Superior temporal gyrus (tissue), 1 donor: ENCODE measurements at regions not wholly inside any gene's neighbourhood (a gene's known extent, or its start where the extent isn't known, plus 50 kb on each side); places are given as distances from the start of the nearest gene placed in this dataset.
"Not testable (repeated sequence)": the region's sequence is repeated elsewhere in the genome, so short reads cannot be mapped to it uniquely, and the experiment has no call there.

ENCODE experiments used
- DNase-seq: peaks from one replicate; pipeline ENCODE4 v3.0.0-alpha.2; 2016; ENCODE audit errors: extremely low spot score

DNA sequence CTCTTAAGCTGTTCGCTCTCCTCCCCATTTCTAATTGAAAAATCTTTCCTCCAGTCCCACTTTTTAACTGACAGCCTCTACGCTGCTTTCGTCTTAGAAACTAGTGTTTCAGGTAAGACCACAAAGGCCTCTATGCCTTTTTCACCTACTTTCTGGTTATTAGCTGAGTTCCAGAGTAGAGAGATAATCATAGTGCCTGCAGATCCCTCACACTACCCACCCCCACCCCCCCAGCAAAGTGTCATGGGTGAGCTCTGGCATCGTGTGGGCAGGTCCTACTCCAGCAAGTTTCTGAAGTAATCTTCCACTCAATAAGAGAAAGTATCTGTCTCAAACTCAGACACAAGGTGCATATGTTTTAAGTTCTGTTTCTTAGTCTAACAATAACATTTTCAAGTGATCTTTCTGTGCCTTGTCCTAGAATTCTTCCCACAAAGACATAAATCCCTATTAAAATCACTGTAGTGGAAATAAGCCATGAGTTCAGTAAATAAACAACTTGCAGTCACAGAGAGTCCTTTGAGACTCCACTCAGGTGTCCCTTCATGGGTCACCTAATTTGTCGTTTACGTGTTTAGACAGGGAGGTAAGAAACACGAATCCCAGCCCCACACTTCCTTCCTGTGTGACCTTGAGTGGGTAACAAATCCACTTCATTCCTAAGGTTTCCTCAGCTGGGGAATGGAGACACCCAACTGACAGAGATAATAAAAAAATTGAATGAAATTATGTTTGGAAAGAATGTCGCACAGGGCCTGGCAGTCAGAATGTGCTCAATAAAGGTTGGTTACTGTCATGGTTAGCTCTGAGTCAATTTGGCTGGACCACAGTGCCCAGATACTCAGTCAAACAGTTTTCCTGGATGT, 228.9 kb upstream of the CAND1 start:
- DNase-seq: no peak

DNA sequence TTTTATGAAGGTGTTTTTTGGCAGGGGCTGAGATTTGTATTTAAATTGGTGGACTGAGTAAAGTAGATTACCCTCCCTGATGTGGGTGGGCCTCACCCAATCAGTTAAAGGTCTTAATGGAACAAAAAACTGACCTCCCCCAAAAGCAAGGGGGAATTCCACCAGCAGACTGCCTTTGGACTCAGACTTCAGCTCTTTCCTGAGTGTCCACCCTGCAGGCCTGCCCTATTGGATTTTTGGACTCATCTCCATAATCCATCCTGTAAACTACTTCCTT, 228.4 kb upstream of the CAND1 start:
- DNase-seq: no peak

DNA sequence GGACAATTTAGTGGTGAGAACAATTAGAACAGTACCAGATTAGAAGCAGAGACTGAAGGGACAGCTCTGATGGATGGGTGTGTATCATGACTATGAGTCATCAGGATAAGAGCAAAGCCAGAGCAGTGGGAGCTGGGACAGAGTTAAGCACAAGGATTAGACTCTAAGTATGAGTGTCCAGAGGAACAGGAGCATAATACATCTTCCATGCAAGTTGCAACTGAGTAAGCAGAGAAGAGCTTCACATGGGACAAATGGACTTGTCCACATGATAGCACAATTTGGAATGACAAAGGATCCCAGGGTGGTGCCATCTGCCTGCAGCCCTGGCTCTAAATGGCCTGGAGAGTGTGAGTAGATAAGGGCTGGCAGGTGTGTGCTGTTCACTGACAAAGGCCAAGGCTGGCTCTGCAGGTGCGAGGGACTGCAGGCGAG, 226.4 kb upstream of the CAND1 start:
- DNase-seq: no peak

DNA sequence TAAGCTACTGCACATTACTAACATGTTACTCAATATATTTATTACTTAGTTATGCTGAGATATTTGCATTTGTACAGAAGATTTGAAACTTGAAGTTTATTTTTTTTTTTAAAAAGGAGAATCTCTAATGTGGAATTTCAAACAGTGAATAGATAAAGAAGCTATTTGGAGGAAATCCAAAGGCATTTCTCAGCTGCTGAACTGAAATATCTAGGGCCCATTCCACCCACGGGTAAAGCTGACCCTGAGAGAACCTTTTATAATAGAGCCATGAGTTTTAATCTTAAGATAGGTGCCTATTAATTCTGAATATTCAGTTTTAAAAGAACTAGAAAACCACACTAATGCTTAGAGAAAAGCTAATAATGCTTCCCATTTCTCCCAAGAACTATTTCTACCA, 225.4 kb upstream of the CAND1 start:
- DNase-seq: no peak

DNA sequence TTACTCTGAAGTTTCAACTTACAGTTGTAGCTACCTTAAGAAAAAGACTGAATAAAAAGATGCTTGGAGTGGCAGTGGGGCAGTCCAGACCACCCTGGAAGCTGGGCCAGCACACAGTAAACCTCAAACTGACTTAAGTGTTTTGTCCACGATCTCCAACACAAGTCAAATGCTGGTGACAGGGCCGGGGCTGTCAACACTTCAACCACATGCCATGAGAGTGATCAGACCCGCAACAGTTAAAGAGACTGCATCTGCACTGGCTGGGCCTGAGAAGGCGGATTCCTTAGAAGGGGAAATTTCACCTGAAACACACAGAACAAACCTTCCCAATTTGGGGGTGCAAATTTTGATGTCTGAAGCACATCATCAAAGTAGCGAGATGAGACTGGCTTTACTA, 223.5 kb upstream of the CAND1 start:
- no peak for DNase-seq

DNA sequence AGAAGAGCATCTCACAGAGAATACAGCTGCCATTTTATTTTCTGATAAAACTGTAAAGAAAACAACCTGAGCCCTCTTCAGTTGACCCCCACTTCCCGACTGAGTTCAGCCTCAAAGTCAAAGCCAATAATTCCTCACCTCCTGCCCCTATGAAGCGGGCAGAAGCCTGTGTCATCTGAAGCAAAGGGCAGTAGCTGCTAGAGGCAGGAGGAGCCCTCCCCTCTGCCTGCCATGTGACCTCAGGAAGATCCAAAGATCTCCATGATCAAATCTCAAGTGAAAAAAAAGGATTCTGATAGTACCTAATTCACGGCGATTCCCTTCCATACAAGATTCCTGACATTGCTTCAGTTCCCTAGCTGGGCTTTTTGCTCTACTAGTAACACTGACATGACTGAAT, 223.1 kb upstream of the CAND1 start:
- no peak for DNase-seq

DNA sequence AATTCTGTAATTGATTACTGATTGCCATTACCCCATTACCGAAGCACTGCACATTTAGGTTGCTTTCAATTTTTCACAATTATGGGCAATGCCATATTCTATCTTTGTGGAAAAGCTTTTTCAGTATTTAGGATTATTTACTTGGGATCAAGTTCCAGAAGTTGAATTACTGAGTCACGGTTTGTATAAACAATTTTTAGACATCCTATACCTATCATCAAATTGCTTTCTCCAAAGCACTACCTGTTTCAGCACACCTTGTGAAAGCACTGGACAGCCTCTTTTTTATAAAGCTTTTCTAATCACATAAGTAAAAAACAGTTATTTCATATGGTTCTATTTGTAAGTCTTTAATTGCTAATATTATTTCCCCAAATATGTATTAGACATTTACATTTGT, 221.5 kb upstream of the CAND1 start:
- no peak for DNase-seq

DNA sequence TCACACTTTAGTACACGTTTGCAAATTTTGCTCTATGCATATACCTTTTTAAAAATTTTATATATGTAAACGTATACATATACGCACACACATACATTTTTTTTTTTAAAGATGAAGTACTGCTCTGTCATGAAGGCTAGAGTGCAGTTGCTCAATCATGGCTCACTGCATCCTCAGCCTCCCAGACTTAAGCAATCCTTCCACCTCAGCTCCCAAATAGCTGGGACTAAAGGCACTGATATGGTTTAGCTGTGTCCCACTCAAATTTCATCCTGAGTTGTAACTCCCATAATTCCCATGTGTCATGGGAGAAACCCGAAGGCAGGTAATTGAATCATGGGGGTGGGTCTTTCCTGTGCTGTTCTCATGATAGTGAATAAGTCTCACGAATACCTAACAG, 220.8 kb upstream of the CAND1 start:
- no peak for DNase-seq

DNA sequence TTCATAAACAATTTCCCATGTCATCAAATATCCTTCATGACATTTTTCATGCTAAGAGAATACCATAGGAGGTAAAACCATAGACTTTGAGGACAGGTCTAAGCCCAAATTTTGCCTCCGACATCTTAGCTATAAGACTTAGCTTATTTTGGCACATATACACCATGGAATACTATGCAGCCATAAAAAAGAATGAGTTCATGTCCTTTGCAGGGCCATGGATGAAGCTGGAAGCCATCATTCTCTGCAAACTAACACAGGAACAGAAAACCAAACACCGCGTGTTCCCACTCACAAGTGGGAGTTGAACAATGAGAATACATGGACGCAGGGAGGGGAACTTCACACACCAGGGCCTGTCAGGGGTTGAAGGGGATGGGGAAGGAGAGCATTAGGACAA, 220.0 kb upstream of the CAND1 start:
- DNase-seq: not testable (repeated sequence)

DNA sequence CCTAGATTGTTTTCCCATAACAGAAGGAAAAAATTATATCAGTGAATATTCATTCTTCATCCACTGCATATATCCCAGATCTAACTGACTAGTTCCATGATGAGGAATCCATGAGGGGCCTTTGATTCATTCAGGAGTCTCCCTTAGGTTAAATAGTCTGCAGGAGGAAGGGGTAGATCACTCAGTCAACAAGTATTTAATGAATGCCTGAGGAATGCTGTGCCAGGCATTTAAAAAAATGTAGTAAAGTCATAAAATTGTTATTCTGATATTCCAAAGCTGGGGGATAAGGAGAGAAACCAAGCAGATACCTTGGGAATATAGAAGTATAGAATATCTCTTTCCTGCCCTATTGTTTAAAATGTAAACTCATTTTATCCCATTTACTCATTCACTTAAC, 216.2 kb upstream of the CAND1 start:
- DNase-seq: no peak

DNA sequence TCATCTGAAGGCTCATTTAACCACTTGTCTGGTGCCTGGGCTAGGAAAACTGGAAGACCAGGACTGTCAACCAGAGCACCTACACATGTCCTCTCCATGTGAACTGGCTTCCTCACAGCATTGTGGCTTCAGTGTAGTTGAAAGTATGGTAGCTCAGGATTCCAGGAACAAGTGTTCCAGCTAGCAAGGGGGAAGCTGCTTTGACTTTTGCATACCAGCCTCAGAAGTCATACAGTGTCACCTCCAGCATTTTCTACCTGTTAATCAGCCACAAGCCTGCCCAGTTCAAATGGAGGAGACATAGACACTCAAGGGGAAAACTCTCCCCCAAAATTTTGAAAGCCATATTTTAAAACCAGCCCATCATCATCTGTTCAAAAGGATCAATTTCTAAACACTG, 212.8 kb upstream of the CAND1 start:
- no peak for DNase-seq

DNA sequence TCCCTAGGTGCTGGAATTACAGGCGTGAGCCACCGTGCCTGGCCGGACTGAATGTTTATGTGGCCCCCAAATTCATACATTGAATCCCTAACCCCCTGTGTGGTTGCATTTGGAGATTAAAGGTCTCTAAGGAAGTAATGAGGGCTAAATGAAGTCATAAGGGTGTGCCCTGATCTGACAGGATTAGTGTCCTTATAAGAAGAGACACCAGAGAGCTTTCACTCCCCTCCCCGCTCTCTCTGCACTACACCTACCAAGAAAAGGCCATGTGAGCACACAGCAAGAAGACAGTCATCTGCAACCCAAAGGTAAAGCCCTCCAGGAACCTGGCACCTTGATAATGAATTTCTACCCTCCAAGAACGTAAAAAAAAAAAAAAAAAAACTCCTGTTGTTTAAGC, 212.1 kb upstream of the CAND1 start:
- DNase-seq: no peak

DNA sequence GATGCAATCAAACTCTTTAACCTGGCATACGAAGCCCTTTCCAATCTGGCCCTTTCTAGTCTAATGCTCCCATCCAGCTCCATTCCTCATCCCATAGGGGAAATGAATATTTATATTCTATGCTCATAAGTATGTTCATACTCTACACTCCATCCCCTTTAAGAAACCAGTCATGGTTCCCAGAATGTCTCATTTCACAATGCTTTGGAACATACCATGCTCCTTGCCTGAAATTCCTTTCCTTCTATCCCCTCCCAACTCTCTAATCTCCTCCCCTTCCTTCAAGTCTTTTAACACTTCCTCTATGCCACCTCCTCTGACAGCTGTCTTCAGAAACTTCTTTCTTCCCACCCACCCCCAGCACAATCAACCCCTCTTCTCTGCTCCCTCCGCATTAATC, 207.0 kb upstream of the CAND1 start:
- no peak for DNase-seq

DNA sequence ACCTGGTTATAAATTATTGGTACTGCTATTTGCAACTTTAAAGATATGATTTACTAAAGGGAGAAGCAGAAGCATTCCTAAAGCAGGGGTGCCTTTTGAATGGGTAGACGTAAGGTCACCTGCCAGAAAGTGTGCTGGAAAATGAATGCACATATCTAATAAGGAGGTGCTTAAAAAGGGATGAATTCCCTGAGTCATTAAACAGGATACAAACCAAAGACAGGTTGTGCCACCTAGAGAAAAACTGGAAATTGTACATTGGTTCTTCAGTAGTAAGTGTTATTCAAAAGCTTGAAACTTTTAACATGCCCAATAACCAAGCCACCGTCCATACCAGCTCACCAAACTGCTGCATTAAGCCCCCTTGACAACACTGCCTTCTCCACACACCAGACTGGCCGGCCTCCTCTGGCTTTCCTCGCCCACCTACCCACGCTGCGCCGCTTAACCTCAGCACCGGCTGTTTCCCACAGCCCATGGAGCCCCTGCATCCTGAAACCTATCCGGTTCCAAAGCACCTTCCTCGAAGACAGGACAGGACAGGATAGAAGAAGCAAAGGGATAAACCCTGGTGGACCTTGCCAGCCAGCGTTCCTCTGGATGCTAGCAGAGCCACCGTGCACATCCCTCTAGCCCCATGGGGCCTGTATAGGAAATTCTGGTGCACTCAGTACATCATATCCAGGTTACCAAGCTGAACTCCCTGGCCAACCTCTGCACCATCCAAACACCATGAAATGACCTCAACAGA, 201.5 kb upstream of the CAND1 start:
- DNase-seq: no peak

DNA sequence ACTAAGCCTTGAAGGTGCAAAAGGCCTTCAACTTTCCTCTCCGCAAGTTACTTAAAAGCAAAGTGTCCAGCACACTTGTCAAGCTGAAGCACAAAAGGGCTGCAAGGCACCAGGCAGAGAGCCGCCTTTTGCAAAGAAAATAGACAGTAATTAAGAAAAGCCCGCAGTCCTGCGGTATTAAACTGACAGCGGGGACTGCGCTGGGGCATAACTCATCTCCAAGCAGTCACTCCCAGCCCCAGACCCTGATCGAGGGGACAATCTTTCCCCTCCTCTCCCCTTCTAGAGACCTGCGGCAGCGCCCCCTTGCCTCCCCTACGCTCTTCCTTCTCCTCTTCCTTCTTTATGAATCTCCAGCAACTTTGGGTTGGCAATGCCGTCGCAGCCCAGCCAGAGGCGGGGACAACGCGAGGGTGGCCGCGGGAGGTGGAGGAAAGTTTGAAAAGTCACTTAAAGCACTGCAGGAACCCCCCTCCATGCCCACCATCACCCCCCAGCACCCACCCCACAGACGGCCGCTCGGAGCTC, 200.9 kb upstream of the CAND1 start:
- no peak for DNase-seq

DNA sequence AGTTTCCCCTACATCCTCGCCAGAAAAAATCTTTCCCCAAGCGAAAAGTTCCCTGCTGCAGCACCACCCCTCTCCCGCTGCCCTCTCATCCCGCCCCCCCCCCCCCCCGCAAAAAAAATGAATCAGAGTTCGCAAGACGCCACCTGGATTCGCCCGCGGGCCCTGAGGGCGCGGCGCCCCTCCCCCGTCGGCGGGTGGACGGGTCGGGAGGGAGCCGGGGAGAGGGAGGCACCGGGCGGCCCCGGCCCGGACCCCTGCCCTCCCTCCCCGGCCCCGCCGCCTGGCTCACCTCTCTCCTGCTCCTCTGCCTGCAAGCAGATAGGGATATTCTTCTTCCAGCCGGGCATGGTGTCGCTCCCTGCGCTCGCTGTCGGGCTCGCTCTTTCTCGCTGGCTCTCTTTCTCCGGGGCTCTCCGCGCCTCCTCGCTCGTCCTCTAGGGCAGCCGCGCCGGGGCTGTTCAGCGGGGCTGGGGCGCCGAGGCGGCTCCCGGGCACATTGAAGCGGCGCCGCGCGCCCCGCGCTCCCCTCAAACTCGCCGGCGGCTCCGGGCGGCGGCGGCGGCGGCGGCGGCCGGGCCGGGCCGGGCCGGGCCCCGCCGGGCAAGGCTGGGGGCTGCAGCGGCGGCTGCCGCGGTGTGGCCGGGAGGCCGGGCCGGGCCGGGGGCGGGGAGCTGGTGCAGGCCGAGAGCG, 200.3 kb upstream of the CAND1 start:
- no peak for DNase-seq

DNA sequence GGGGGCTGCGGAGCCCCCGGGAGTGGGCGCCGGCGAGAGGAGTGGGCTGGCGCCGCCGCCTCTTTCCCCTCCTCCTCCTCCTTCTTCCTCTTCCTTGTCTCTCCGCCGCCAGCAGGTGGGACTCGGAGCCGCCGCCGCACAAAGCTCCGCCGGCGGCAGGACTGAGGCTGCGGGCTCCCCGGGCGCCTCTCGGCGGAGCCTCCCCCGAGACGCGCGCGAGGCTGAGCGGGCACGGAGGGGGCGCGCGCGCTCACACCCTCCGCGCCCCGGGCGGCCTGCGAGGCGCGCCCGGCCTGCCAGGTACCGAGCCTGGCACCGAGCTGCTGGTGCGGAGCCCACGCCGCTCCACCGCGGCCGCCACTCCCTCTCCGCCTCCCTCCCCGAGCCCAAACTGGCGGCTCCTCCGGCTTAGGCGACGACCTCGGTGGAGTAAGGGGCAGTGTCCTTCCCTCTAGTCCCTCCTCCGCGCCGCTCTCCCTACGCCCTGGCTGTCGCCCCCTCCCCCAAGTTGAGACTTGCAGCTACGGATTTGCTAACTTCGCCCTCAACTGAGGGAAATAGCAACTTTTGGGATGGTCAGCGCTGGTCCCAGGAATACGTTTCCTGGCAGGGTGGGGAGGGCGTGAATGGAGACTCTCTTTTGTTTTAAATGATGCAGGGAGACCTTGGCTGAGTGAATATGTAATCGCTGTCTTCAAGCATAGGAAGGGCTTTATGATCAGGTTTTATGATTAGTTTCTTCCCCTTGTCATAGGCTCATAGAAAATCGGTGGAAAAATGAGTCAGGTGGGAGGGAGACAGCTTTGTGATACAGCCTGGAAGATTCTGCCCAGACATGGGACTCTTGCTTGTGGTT, 199.5 kb upstream of the CAND1 start:
- DNase-seq: no peak

DNA sequence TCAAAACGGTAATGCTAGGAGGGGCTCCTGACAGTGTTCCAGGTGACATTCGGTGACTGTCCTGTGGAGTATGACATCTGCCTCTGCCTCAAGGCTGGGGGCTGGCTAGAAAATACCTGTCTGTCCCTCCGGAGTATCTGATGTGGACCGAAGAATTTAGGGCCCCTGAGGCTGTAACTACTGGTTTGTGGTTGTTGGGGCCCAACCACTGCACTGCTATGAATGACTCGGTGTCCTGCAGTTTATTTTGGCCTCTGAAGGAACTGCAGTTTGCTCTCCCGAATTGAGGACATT, 198.9 kb upstream of the CAND1 start:
- no peak for DNase-seq

DNA sequence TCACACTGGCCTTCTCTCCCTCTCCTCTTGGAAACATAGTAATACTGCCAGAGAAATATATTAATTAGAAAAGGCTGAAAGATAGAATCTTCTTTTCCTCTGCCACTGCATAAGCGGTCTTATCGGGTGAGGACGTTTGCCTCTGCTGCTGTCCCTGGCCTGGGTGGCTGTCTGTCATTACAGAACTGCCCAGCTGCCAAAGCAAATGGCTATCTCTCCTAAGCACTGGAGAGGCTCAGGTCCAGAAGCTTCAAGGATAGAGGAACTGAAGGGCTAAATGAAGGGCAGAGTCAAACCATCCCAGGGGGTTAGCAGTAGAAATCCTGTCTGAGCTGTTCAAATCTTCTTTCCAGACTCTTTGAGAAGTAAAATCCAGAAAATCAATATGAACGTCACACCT, 198.6 kb upstream of the CAND1 start:
- DNase-seq: no peak

DNA sequence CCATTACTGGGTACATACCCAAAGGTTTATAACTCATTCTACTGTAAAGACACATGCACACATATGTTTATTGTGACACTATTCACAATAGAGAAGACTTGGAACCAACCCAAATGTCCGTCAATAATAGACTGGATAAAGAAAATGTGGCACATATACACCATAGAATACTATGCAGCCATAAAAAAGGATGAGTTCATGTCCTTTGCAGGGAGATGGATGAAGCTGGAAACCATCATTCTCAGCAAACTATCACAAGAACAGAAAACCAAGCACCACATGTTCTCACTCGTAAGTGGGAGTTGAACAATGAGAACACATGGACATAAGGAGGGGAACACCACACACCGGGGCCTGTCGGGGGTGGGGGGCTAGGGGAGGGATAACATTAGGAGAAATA, 196.9 kb upstream of the CAND1 start:
- not testable (repeated sequence) for DNase-seq

DNA sequence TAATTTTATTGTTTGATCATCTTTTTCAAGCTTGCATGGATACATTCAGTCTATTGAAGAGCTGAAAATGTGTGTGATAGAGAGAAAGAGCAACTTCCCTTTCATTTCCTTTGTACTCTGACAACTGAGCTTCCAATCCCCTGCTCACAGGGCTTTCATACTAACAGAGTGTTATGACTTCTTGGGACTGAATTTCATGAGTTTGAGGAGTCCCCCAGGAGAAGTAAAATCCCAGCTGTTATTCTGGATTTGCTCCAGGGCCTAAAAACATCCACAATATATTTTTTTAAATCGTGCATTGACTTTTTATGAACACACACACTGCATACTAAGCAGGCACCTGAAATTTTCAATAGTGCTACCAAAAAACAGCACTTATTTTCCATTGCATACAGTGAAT, 195.8 kb upstream of the CAND1 start:
- DNase-seq: no peak

DNA sequence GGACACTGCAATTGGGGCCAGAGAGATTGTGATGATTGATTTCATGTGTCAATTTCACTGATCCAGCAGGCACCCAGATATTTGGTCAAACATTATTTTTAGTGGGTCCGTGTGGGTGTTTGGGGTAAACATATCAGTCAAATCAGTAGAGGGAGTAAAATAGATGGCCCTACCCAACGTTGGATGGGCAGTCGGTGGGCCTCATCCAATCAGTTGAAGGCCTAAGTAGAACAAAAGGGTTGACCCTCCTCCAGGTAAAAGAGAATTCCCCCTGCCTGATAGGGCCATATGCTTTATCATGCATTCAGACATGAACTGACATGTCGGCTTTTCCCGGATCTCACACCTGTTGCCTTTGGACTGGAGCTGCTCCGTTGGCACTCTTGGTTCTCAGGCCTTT, 195.1 kb upstream of the CAND1 start:
- no peak for DNase-seq
